Lower lobe of right lung (tissue), 2 donors: ENCODE measurements at regions not wholly inside any gene's neighbourhood (a gene's known extent, or its start where the extent isn't known, plus 50 kb on each side); places are given as distances from the start of the nearest gene placed in this dataset.
"Not testable (repeated sequence)": the region's sequence is repeated elsewhere in the genome, so short reads cannot be mapped to it uniquely, and the experiment has no call there.

Experiments used
- ATAC-seq, 2 donors: fragments of 200-7000 bp; cut with Tn5 transposase; one replicate each; pipeline ENCODE4 v1.9.1; 2020 to 2022; ENCODE audit warnings: mild to moderate bottlenecking in 2 of 2, moderate library complexity in 2 of 2
- DNase-seq: peaks from one replicate; pipeline ENCODE4 v3.0.0-alpha.2; 2020
- H3K27ac ChIP-seq: fragments of 200-600 bp; one replicate; pipeline ENCODE4 v1.8.0; 2022
- H3K27me3 ChIP-seq: fragments of 200-600 bp; one replicate; pipeline ENCODE4 v1.8.0; 2022; ENCODE audit warnings: low read depth
- H3K36me3 ChIP-seq: fragments of 200-600 bp; one replicate; pipeline ENCODE4 v1.8.0; 2022; ENCODE audit warnings: mild to moderate bottlenecking
- H3K4me1 ChIP-seq: fragments of 200-600 bp; one replicate; pipeline ENCODE4 v1.8.0; 2022
- H3K4me3 ChIP-seq: fragments of 200-600 bp; one replicate; pipeline ENCODE4 v1.8.0; 2022; ENCODE audit warnings: mild to moderate bottlenecking
- H3K9me3 ChIP-seq: fragments of 200-600 bp; one replicate; pipeline ENCODE4 v1.8.0; 2022
- intact Hi-C: fragments of 100-400 bp; cut with DNase I; formaldehyde crosslinking; loops from one replicate; pipeline ENCODE4 v1.11.0; 2022
- TF ChIP-seq, protein P1 (sequence below): fragments of 200-600 bp; IDR thresholded peaks from one replicate; pipeline ENCODE4 v1.8.0; 2022; ENCODE audit warnings: antibody characterized with exemption, mild to moderate bottlenecking
- donor health status: DM: no; HTN: yes; CAD: no; lungs with severe emphysema.

GRCh38 chr5:164235300-164235891 is 730.0 kb downstream of the MAT2B start:
- intact Hi-C loops: no loop called here
- Histone ChIP-seq H3K9me3 (no peaks in the 10 kb centered on the region), H3K4me3 (no peak overlapping the region), H3K27ac (no peak overlapping the region), H3K36me3 (no peaks in the 10 kb centered on the region), H3K4me1 (no peaks in the 10 kb centered on the region), H3K27me3 (no peaks in the 10 kb centered on the region)
- TF ChIP-seq, protein P1, sequence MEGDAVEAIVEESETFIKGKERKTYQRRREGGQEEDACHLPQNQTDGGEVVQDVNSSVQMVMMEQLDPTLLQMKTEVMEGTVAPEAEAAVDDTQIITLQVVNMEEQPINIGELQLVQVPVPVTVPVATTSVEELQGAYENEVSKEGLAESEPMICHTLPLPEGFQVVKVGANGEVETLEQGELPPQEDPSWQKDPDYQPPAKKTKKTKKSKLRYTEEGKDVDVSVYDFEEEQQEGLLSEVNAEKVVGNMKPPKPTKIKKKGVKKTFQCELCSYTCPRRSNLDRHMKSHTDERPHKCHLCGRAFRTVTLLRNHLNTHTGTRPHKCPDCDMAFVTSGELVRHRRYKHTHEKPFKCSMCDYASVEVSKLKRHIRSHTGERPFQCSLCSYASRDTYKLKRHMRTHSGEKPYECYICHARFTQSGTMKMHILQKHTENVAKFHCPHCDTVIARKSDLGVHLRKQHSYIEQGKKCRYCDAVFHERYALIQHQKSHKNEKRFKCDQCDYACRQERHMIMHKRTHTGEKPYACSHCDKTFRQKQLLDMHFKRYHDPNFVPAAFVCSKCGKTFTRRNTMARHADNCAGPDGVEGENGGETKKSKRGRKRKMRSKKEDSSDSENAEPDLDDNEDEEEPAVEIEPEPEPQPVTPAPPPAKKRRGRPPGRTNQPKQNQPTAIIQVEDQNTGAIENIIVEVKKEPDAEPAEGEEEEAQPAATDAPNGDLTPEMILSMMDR: no peak
- ATAC-seq (peak in 1 of 2 donors; percentile 18), DNase-seq (no peak)

GRCh38 chr5:164237486-164237885 is 732.1 kb downstream of the MAT2B start:
- no peak overlapping the region for H3K4me3 ChIP-seq
- no peak overlapping the region for H3K27ac ChIP-seq
- DNase-seq (no peak), ATAC-seq (no peak)
- no peaks in the 10 kb centered on the region for H3K36me3 ChIP-seq
- intact Hi-C loops: no loop called here
- no peaks in the 10 kb centered on the region for H3K27me3 ChIP-seq
- H3K9me3 ChIP-seq: no peaks in the 10 kb centered on the region
- TF ChIP-seq, protein P1: no peak
- H3K4me1 ChIP-seq: no peaks in the 10 kb centered on the region

GRCh38 chr5:164251781-164252180 is 746.4 kb downstream of the MAT2B start:
- H3K9me3 ChIP-seq, H3K4me1 ChIP-seq, H3K36me3 ChIP-seq, H3K4me3 ChIP-seq, intact Hi-C loops, DNase-seq, H3K27ac ChIP-seq, H3K27me3 ChIP-seq, ATAC-seq: not testable (repeated sequence)

- Histone ChIP-seq H3K36me3 (no peaks in the 10 kb centered on the region), H3K4me1 (no peaks in the 10 kb centered on the region), H3K27me3 (no peaks in the 10 kb centered on the region), H3K4me3 (no peak overlapping the region), H3K9me3 (no peaks in the 10 kb centered on the region), H3K27ac (no peak overlapping the region)
- DNase-seq (no peak), ATAC-seq (no peak)
- intact Hi-C loops: no loop called here
- TF ChIP-seq, protein P1: no peak
Measured at GRCh38 chr5:164253764-164254163, 748.3 kb downstream of the MAT2B start.

DNA sequence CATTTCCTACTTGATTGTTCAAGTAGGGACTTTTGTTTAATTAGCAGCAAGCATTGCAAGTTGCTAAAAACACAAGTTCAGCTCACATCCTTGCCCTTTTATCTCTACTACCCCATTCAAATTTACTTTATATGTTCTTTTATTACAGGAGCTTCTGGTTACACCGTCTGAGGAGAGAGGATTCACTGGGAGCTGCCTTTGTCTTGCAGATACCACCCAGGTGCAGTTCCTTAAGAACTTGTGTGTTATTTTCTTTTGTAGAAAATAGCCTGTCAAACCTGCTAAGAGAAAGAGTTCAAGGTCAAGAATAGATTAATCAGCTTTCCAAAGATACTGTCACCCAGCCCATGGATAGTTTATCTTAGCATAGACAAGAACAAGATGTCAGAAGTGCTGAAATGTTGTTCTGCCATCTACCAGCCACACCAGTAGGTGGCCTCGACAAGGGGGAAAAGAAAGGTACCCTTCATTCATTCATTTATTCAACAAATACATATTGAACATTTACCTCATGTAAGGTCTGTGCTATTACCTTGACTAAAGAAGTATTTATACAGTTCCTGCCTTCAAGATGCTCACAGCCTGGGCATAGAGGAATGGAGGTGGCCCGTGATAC is 750.3 kb downstream of the MAT2B start:
- ATAC-seq (no peak), DNase-seq (no peak)
- H3K9me3 ChIP-seq: no peaks in the 10 kb centered on the region
- TF ChIP-seq, protein P1: no peak
- H3K27me3 ChIP-seq: no peaks in the 10 kb centered on the region
- no peak overlapping the region for H3K4me3 ChIP-seq
- intact Hi-C loops: no loop called here
- H3K4me1 ChIP-seq: no peaks in the 10 kb centered on the region
- no peaks in the 10 kb centered on the region for H3K36me3 ChIP-seq
- no peak overlapping the region for H3K27ac ChIP-seq

DNA sequence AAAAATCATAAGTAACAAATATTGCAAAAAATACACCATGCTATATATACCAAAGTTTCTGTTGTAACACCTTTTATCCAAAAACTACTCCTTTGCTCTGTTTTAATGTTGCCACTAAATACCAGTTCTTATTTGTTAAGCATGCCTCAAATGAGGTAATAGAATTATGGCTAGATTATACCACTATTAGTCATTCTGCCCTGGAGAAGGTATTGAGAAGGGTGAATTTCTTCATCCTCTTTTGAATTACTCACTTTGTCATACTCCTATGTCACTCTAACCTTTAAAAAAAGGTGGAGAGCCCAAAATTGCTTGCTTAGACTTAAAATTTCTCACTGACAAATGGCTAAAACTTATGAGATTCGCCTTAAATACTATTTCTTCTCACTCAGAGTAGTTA is 750.9 kb downstream of the MAT2B start:
- Histone ChIP-seq H3K27me3 (no peaks in the 10 kb centered on the region), H3K9me3 (no peaks in the 10 kb centered on the region), H3K4me3 (no peak overlapping the region), H3K36me3 (no peaks in the 10 kb centered on the region), H3K4me1 (no peaks in the 10 kb centered on the region), H3K27ac (no peak overlapping the region)
- intact Hi-C loops: no loop called here
- no peak for DNase-seq
- TF ChIP-seq, protein P1: no peak
- no peak for ATAC-seq
